ENCODE measurements at regions not wholly inside any gene's neighbourhood (a gene's known extent, or its start where the extent isn't known, plus 50 kb on each side); places are given as distances from the start of the nearest gene placed in this dataset.

GRCh38 chr7:108723381-108723814, 153.7 kb downstream of the DNAJB9 start:
- TF ChIP-seq SPI1 (IDR thresholded peaks at IDR 0.05; ENCODE audit: low read depth, low read length) (no peak), POLR2AphosphoS5 (IDR thresholded peaks at IDR 0.05; ENCODE audit: low read depth, low read length) (no peak), POU2F2 (IDR thresholded peaks at IDR 0.05; ENCODE audit: low read depth, low read length) (no peak), PAX5 (IDR thresholded peaks at IDR 0.05; ENCODE audit: insufficient read depth, low read length, severe bottlenecking) (no peak), TAF1 (IDR thresholded peaks at IDR 0.05; ENCODE audit: low read depth, low read length) (no peak), POLR2A (IDR thresholded peaks at IDR 0.05; ENCODE audit: low read depth, low read length) (no peak)
- no peak for FAIRE-seq

DNA sequence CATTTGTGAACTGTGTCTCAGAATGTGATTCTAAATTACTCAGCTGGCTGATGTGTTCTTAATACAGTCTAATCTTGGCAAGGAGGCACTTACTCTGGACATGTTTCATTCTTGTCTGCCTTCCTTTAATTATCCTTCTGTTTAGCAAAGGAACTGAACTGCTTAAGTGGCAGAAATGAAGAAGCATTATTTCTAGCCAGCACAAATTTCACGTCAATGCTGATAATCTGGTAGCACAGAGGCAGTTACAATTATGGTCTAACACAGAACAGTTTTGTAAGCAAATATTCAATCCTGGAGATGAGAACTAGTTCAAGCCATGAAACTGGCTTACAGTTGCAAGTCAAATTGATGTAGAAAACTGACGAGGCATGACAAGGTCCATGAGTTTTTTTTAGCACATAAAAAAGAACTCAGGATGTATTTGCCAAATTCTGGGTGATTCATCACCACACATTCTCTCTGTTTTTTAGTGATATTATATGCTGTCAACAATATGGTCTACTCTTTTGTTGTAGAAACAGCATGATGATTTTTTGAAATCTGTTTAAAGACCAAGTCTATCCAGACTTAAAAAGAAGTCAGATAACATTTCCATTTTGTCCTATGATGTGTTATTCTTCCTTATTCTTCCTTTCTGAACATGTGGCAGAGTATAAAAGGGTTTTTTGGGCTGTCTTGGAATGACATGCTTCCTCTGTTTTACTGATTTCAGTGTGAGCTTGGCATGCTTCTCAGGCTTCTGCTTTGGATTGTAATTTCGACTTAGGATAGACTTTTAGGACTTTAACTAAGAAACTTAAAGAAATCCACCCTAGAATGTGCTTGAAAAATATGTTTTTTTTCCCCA, 154.8 kb downstream of the DNAJB9 start:
- no peak for FAIRE-seq
- TF ChIP-seq TAF1 (IDR thresholded peaks at IDR 0.05; ENCODE audit: low read depth, low read length) (no peak), POLR2A (IDR thresholded peaks at IDR 0.05; ENCODE audit: low read depth, low read length) (no peak), SPI1 (IDR thresholded peaks at IDR 0.05; ENCODE audit: low read depth, low read length) (no peak), POLR2AphosphoS5 (IDR thresholded peaks at IDR 0.05; ENCODE audit: low read depth, low read length) (no peak)
- no peak for DNase-seq (ENCODE audit: insufficient read length, low spot score)

More at GRCh38 chr7:108723381-108723814, 153.7 kb downstream of the DNAJB9 start:
- DNase-seq (ENCODE audit: insufficient read length, low spot score) = no peak

DNA sequence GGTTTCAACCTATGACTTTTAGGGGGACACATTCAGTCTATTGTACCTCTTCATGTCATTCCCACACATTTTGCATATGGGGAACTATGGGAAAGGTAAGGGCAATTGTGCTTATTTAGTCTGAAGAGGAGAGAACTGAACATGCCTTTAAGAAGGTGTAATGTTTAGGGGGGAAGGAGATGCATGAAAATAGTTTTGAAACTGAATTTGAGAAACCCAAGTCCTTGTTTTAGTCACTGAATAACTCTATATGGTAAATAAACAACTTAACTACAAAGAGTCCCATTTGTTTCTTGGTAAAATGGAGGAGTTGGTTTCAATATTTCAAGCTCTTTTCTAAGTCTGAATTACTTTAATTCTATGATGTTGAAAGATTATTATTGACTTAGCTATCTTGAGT, 166.1 kb downstream of the DNAJB9 start:
- no peak for FAIRE-seq
- DNase-seq (ENCODE audit: insufficient read length, low spot score) = no peak
- no peak for TF ChIP-seq SPI1 (IDR thresholded peaks at IDR 0.05; ENCODE audit: low read depth, low read length)
- TF ChIP-seq POLR2AphosphoS5 (IDR thresholded peaks at IDR 0.05; ENCODE audit: low read depth, low read length) = no peak
- TF ChIP-seq TAF1 (IDR thresholded peaks at IDR 0.05; ENCODE audit: low read depth, low read length) = no peak
- no peak for TF ChIP-seq PAX5 (IDR thresholded peaks at IDR 0.05; ENCODE audit: insufficient read depth, low read length, severe bottlenecking)
- TF ChIP-seq POLR2A (IDR thresholded peaks at IDR 0.05; ENCODE audit: low read depth, low read length) = no peak
- TF ChIP-seq POU2F2 (IDR thresholded peaks at IDR 0.05; ENCODE audit: low read depth, low read length) = no peak

GRCh38 chr7:108736221-108736891, 166.7 kb downstream of the DNAJB9 start:
- TF ChIP-seq PAX5 (IDR thresholded peaks at IDR 0.05; ENCODE audit: insufficient read depth, low read length, severe bottlenecking) (no peak), POLR2AphosphoS5 (IDR thresholded peaks at IDR 0.05; ENCODE audit: low read depth, low read length) (no peak), SPI1 (IDR thresholded peaks at IDR 0.05; ENCODE audit: low read depth, low read length) (no peak), POU2F2 (IDR thresholded peaks at IDR 0.05; ENCODE audit: low read depth, low read length) (no peak), POLR2A (IDR thresholded peaks at IDR 0.05; ENCODE audit: low read depth, low read length) (no peak), TAF1 (IDR thresholded peaks at IDR 0.05; ENCODE audit: low read depth, low read length) (no peak)
- FAIRE-seq (no peak), DNase-seq (ENCODE audit: insufficient read length, low spot score) (no peak)

DNA sequence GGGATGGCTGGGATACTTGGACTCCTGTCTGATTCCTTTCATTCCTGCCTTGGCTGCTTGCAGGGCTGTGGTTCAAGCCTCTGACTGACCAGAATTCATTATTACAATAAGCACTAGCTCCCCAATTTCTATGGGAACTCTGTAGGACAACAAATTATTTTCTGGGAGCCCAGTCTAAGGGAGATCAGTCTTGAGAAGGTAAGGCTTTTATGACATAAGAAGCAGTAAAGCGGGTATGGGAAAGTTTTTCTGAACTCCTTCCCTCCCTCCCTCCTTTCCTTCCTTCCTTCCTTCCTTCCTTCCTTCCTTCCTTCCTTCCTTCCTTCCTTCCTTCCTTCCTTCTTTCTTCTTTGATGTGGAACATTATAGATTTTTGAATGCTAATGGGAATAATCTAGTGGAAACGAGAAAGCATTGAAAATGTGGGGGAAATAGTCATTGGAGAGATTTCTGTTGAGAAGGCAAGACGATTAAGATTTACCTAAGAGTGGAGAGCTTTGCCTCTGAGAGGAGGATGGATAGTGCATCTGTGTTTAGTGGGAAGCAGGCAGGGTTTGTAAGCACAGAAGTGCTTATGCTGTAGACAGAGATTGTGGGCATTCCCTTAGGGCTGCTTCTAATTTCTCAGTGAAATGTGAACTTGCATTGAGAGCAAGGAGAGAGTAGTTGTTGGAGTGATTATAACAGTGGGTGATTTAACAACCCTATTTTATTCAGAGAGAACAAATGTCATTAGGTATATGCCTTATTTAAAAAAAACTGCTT, 201.5 kb downstream of the DNAJB9 start:
- FAIRE-seq (no peak), DNase-seq (ENCODE audit: insufficient read length, low spot score) (no peak)
- no peak for TF ChIP-seq SPI1 (IDR thresholded peaks at IDR 0.05; ENCODE audit: low read depth, low read length)
- no peak for TF ChIP-seq POU2F2 (IDR thresholded peaks at IDR 0.05; ENCODE audit: low read depth, low read length)

DNA sequence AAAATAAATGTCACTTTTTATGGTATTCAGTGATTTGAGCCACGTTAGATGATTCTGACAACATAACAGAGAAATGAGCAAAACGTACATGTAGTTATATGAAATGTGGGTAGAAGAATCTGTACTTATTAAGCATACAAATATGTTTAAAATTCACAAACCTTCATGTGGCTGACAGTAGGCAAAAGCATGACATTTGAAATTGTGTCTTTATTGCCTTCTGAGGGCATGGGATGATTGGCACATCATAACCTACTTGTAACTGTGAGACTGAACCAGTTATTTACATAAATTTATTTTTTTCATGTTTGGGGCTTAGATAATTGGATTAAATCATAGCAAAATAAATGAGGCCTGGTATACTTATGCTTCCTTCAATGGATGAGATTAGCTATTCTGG, 202.2 kb downstream of the DNAJB9 start:
- TF ChIP-seq POLR2A (IDR thresholded peaks at IDR 0.05; ENCODE audit: low read depth, low read length) = no peak
- TF ChIP-seq POU2F2 (IDR thresholded peaks at IDR 0.05; ENCODE audit: low read depth, low read length) = no peak
- TF ChIP-seq TAF1 (IDR thresholded peaks at IDR 0.05; ENCODE audit: low read depth, low read length) = no peak
- no peak for TF ChIP-seq POLR2AphosphoS5 (IDR thresholded peaks at IDR 0.05; ENCODE audit: low read depth, low read length)
- no peak for TF ChIP-seq SPI1 (IDR thresholded peaks at IDR 0.05; ENCODE audit: low read depth, low read length)
- no peak for TF ChIP-seq PAX5 (IDR thresholded peaks at IDR 0.05; ENCODE audit: insufficient read depth, low read length, severe bottlenecking)
- FAIRE-seq (no peak), DNase-seq (ENCODE audit: insufficient read length, low spot score) (no peak)

GRCh38 chr7:108777966-108778365, 208.3 kb downstream of the DNAJB9 start:
- FAIRE-seq = no peak
- TF ChIP-seq POU2F2 (IDR thresholded peaks at IDR 0.05; ENCODE audit: low read depth, low read length) = no peak
- no peak for TF ChIP-seq TAF1 (IDR thresholded peaks at IDR 0.05; ENCODE audit: low read depth, low read length)
- no peak for TF ChIP-seq POLR2AphosphoS5 (IDR thresholded peaks at IDR 0.05; ENCODE audit: low read depth, low read length)
- TF ChIP-seq SPI1 (IDR thresholded peaks at IDR 0.05; ENCODE audit: low read depth, low read length) = no peak
- TF ChIP-seq POLR2A (IDR thresholded peaks at IDR 0.05; ENCODE audit: low read depth, low read length) = no peak
- TF ChIP-seq PAX5 (IDR thresholded peaks at IDR 0.05; ENCODE audit: insufficient read depth, low read length, severe bottlenecking) = no peak
- no peak for DNase-seq (ENCODE audit: insufficient read length, low spot score)

GRCh38 chr7:108789451-108789850, 219.8 kb downstream of the DNAJB9 start:
- DNase-seq (ENCODE audit: insufficient read length, low spot score) = no peak
- no peak for TF ChIP-seq PAX5 (IDR thresholded peaks at IDR 0.05; ENCODE audit: insufficient read depth, low read length, severe bottlenecking)
- TF ChIP-seq SPI1 (IDR thresholded peaks at IDR 0.05; ENCODE audit: low read depth, low read length) = no peak
- no peak for TF ChIP-seq TAF1 (IDR thresholded peaks at IDR 0.05; ENCODE audit: low read depth, low read length)
- TF ChIP-seq POU2F2 (IDR thresholded peaks at IDR 0.05; ENCODE audit: low read depth, low read length) = no peak
- no peak for TF ChIP-seq POLR2AphosphoS5 (IDR thresholded peaks at IDR 0.05; ENCODE audit: low read depth, low read length)
- no peak for TF ChIP-seq POLR2A (IDR thresholded peaks at IDR 0.05; ENCODE audit: low read depth, low read length)
- FAIRE-seq = no peak

GRCh38 chr7:108794466-108794865, 224.8 kb downstream of the DNAJB9 start:
- DNase-seq (ENCODE audit: insufficient read length, low spot score) (no peak), FAIRE-seq (no peak)
- TF ChIP-seq POLR2A (IDR thresholded peaks at IDR 0.05; ENCODE audit: low read depth, low read length) = no peak
- TF ChIP-seq PAX5 (IDR thresholded peaks at IDR 0.05; ENCODE audit: insufficient read depth, low read length, severe bottlenecking) = no peak
- peak; percentile 27; the same call in 1 of the 2 replicates for TF ChIP-seq SPI1 (IDR thresholded peaks at IDR 0.05; ENCODE audit: low read depth, low read length)

Data from GM12891 (cell line).